Neuronal stem cell (in vitro differentiated cells): ENCODE measurements at regions not wholly inside any gene's neighbourhood (a gene's known extent, or its start where the extent isn't known, plus 50 kb on each side); places are given as distances from the start of the nearest gene placed in this dataset.

Experiments
- DNase-seq: peaks from one replicate; pipeline ENCODE4 v3.0.0-alpha.2; 2013; ENCODE audit warnings: low spot score
- H2AFZ ChIP-seq: one replicate; pipeline ENCODE4 v1.6.1; 2013; ENCODE audit warnings: mild to moderate bottlenecking, low read length, inconsistent platforms
- H2AK5ac ChIP-seq: 2 replicates; pipeline ENCODE4 v1.6.1; 2013; ENCODE audit warnings: low read depth, mild to moderate bottlenecking, inconsistent platforms, low read length, moderate library complexity, mixed read lengths
- H2BK120ac ChIP-seq: 2 replicates; pipeline ENCODE4 v1.6.1; 2013; ENCODE audit warnings: low read depth, mild to moderate bottlenecking, inconsistent platforms, low read length, moderate library complexity, mixed read lengths
- H2BK12ac ChIP-seq: one replicate; pipeline ENCODE4 v1.6.1; 2013; ENCODE audit warnings: low read length, inconsistent platforms
- H2BK15ac ChIP-seq: 2 replicates; pipeline ENCODE4 v1.6.1; 2013; ENCODE audit warnings: mild to moderate bottlenecking, low read length, inconsistent platforms, mixed read lengths
- H2BK5ac ChIP-seq: one replicate; pipeline ENCODE4 v1.6.1; 2013; ENCODE audit warnings: inconsistent platforms, mild to moderate bottlenecking, low read length, moderate library complexity
- H3K14ac ChIP-seq: one replicate; pipeline ENCODE4 v1.6.1; 2013; ENCODE audit warnings: low read length, inconsistent platforms
- H3K18ac ChIP-seq: 2 replicates; pipeline ENCODE4 v1.6.1; 2013; ENCODE audit warnings: low read length, inconsistent platforms
- H3K23ac ChIP-seq: 2 replicates; pipeline ENCODE4 v1.6.1; 2013; ENCODE audit warnings: low read depth, mild to moderate bottlenecking, mixed read lengths, low read length, inconsistent platforms; ENCODE audit not compliant: poor library complexity
- H3K27ac ChIP-seq: replicated peaks from 3 replicates; pipeline ENCODE4 v1.5.1; 2013; ENCODE audit warnings: low read length, inconsistent platforms
- H3K27me3 ChIP-seq, 3 experiments: 2 replicates each; pipeline ENCODE4 v1.6.1; 2013; ENCODE audit warnings: low read length in 3 of 3, mild to moderate bottlenecking in 2 of 3, inconsistent platforms in 1 of 3, low read depth in 1 of 3, mixed read lengths in 1 of 3, moderate library complexity in 1 of 3; ENCODE audit not compliant: control insufficient read depth in 3 of 3, insufficient read depth in 3 of 3
- H3K36me3 ChIP-seq, 2 donors: replicated peaks in 1 of 2; 2 replicates each; pipeline ENCODE4 v1.6.1; 2013; ENCODE audit warnings: low read length in 2 of 2; ENCODE audit not compliant: control insufficient read depth in 2 of 2, insufficient read depth in 2 of 2
- H3K4ac ChIP-seq: 2 replicates; pipeline ENCODE4 v1.6.1; 2013; ENCODE audit warnings: inconsistent platforms, mild to moderate bottlenecking, low read length, moderate library complexity
- H3K4me1 ChIP-seq, 2 donors: 1 replicate in 1 of 2; 2 replicates in 1 of 2; pipeline ENCODE4 v1.6.1; 2013; ENCODE audit warnings: low read length in 2 of 2, low read depth in 1 of 2; ENCODE audit not compliant: control insufficient read depth in 2 of 2, insufficient read depth in 1 of 2
- H3K4me2 ChIP-seq: one replicate; pipeline ENCODE4 v1.6.1; 2013; ENCODE audit warnings: mild to moderate bottlenecking, low read length, inconsistent platforms; ENCODE audit not compliant: insufficient read depth, poor library complexity, severe bottlenecking
- H3K4me3 ChIP-seq, 2 donors: 2 replicates each; pipeline ENCODE4 v1.5.1; 2013; ENCODE audit warnings: low read length in 2 of 2, mild to moderate bottlenecking in 2 of 2, inconsistent platforms in 1 of 2, moderate library complexity in 1 of 2
- H3K79me1 ChIP-seq: one replicate; pipeline ENCODE4 v1.6.1; 2013; ENCODE audit warnings: low read depth, mild to moderate bottlenecking, inconsistent platforms, low read length, moderate library complexity
- H3K9ac ChIP-seq: one replicate; pipeline ENCODE4 v1.6.1; 2013; ENCODE audit warnings: mild to moderate bottlenecking, low read depth, low read length, inconsistent platforms; ENCODE audit not compliant: poor library complexity
- H3K9me3 ChIP-seq, 2 donors: replicated peaks in 1 of 2; 2 replicates each; pipeline versions ENCODE3 to v1.6.1; 2013; ENCODE audit warnings: low read length in 2 of 2, mild to moderate bottlenecking in 2 of 2, inconsistent platforms in 1 of 2, low read depth in 1 of 2, mixed read lengths in 1 of 2, moderate library complexity in 1 of 2; ENCODE audit not compliant: control insufficient read depth in 2 of 2, insufficient read depth in 1 of 2
- H4K8ac ChIP-seq: one replicate; pipeline ENCODE4 v1.6.1; 2013; ENCODE audit warnings: low read depth, mild to moderate bottlenecking, inconsistent platforms, low read length, moderate library complexity
- H4K91ac ChIP-seq: one replicate; pipeline ENCODE4 v1.6.1; 2013; ENCODE audit warnings: low read length, low read depth, mild to moderate bottlenecking, inconsistent platforms; ENCODE audit not compliant: poor library complexity
- WGBS, 2 donors: extraction: QIAGEN DNeasy Blood & Tissue Kit; methylation state at CpG; one replicate each; pipeline ENCODE4 v1.1.7; 2013; ENCODE audit warnings: missing lambda C conversion rate in 2 of 2, mixed read lengths in 1 of 2; ENCODE audit not compliant: insufficient read length in 2 of 2, insufficient replicate concordance in 1 of 2; ENCODE audit errors: extremely low coverage in 2 of 2; 5-methylcytosine and 5-hydroxymethylcytosine counted together

GRCh38 chr15:77540312-77541060 lies 92.2 kb downstream of the LINGO1 start:
- no peak overlapping the region for H3K4ac ChIP-seq
- no peak overlapping the region for H3K23ac ChIP-seq
- DNase-seq: no peak
- no peak overlapping the region for H4K8ac ChIP-seq
- H2BK120ac ChIP-seq: no peak overlapping the region
- no CpG with 5 or more reads among the region's 13 CpGs for WGBS, 2 donors
- H3K9ac ChIP-seq: no peak overlapping the region
- H3K18ac ChIP-seq: no peak overlapping the region
- no peaks in the 10 kb centered on the region for H3K36me3 ChIP-seq
- no peak overlapping the region for H2BK12ac ChIP-seq
- no peak overlapping the region for H3K4me2 ChIP-seq
- no peak overlapping the region for H3K27ac ChIP-seq
- H2BK15ac ChIP-seq: peak overlapping the region; percentile 90
- no peaks in the 10 kb centered on the region for H3K27me3 ChIP-seq
- no peak overlapping the region for H3K4me3 ChIP-seq
- H3K14ac ChIP-seq: no peak overlapping the region
- peaks cover 28 to 67% of the 10 kb centered on the region in 2 donors for H3K4me1 ChIP-seq
- H3K79me1 ChIP-seq: no peaks in the 10 kb centered on the region
- H4K91ac ChIP-seq: no peak overlapping the region
- H2AK5ac ChIP-seq: peak overlapping the region; percentile 41
- H2BK5ac ChIP-seq: peak overlapping the region; percentile 16
- H3K9me3 ChIP-seq: no peaks in the 10 kb centered on the region
- peak overlapping the region; percentile 77 for H2AFZ ChIP-seq

- no peaks in the 10 kb centered on the region for H3K27me3 ChIP-seq
- no peaks in the 10 kb centered on the region for H3K79me1 ChIP-seq
- no peak overlapping the region for H3K4me3 ChIP-seq
- H3K4ac ChIP-seq: no peak overlapping the region
- H2AFZ ChIP-seq: no peak overlapping the region
- no peak overlapping the region for H3K9ac ChIP-seq
- H2BK5ac ChIP-seq: no peak overlapping the region
- no peak overlapping the region for H2BK12ac ChIP-seq
- H2BK15ac ChIP-seq: peak overlapping the region; percentile 51
- no peak for DNase-seq
- peak overlapping the region; percentile 21 for H3K18ac ChIP-seq
- H3K9me3 ChIP-seq: no peaks in the 10 kb centered on the region
- no peak overlapping the region for H2BK120ac ChIP-seq
- no CpG with 5 or more reads among the region's 5 CpGs for WGBS, 2 donors
- no peak overlapping the region for H3K14ac ChIP-seq
- H3K36me3 ChIP-seq: no peaks in the 10 kb centered on the region
- H3K4me2 ChIP-seq: no peak overlapping the region
- peaks cover 28 to 73% of the 10 kb centered on the region in 2 donors for H3K4me1 ChIP-seq
- H3K23ac ChIP-seq: no peak overlapping the region
- no peak overlapping the region for H4K8ac ChIP-seq
- no peak overlapping the region for H3K27ac ChIP-seq
- peak overlapping the region; percentile 56 for H2AK5ac ChIP-seq
- H4K91ac ChIP-seq: peak overlapping the region; percentile 16
Observed at GRCh38 chr15:77538793-77539497, 93.8 kb downstream of the LINGO1 start.

DNA sequence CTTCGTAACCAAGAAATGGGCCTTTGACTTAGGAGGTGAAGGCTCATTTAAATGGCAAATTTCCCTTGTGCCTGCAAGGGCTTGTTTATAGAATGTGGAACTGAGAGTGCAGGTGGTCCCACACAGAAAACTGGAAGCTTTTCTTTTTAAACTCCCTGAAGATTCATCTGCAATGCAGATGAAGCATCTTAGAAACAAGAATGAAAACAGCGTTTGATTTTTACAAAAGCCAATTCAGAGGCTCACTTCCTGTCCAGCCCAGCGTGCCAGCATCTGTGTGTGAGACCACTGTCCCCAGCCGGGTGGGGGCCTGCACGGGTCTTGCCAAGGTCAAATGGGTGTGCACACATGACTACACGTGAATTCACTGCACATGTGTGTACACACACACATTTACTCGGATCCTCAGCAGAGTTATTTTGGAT lies 94.7 kb downstream of the LINGO1 start:
- DNase-seq: no peak
- Histone ChIP-seq H2BK15ac (peak overlapping the region; percentile 15), H3K14ac (no peak overlapping the region), H2BK5ac (no peak overlapping the region), H2BK12ac (no peak overlapping the region), H3K4ac (no peak overlapping the region), H2BK120ac (no peak overlapping the region), H3K27ac (no peak overlapping the region), H3K4me2 (no peak overlapping the region), H3K9me3 (no peaks in the 10 kb centered on the region), H2AK5ac (no peak overlapping the region), H3K4me1 (peaks cover 27 to 81% of the 10 kb centered on the region in 2 donors), H4K91ac (no peak overlapping the region), H3K79me1 (no peaks in the 10 kb centered on the region), H3K27me3 (no peaks in the 10 kb centered on the region), H3K9ac (no peak overlapping the region), H4K8ac (no peak overlapping the region), H3K23ac (no peak overlapping the region), H3K36me3 (no peaks in the 10 kb centered on the region), H3K4me3 (no peak overlapping the region), H2AFZ (peak overlapping the region; percentile 38), H3K18ac (no peak overlapping the region)
- WGBS, 2 donors: no CpG with 5 or more reads among the region's 7 CpGs

GRCh38 chr15:77537006-77537405 lies 95.7 kb downstream of the LINGO1 start:
- H3K4me1 ChIP-seq: peaks cover 27 to 74% of the 10 kb centered on the region in 2 donors
- no peak overlapping the region for H2BK120ac ChIP-seq
- H3K4me3 ChIP-seq: no peak overlapping the region
- peaks cover 0 to 2% of the 10 kb centered on the region in 2 donors for H3K9me3 ChIP-seq
- no peak overlapping the region for H3K4me2 ChIP-seq
- H3K36me3 ChIP-seq: no peaks in the 10 kb centered on the region
- no CpG with 5 or more reads among the region's 1 CpG for WGBS, 2 donors
- no peak overlapping the region for H3K18ac ChIP-seq
- DNase-seq: no peak
- no peak overlapping the region for H3K4ac ChIP-seq
- no peak overlapping the region for H2BK12ac ChIP-seq
- H3K79me1 ChIP-seq: no peaks in the 10 kb centered on the region
- H3K14ac ChIP-seq: no peak overlapping the region
- H4K8ac ChIP-seq: no peak overlapping the region
- no peak overlapping the region for H2BK5ac ChIP-seq
- H3K27me3 ChIP-seq: no peaks in the 10 kb centered on the region
- H3K23ac ChIP-seq: no peak overlapping the region
- H2AK5ac ChIP-seq: no peak overlapping the region
- no peak overlapping the region for H4K91ac ChIP-seq
- H3K9ac ChIP-seq: no peak overlapping the region
- H3K27ac ChIP-seq: no peak overlapping the region
- no peak overlapping the region for H2BK15ac ChIP-seq
- H2AFZ ChIP-seq: no peak overlapping the region
